Activated CD8-positive, alpha-beta memory T cell treated with anti-CD3 and anti-CD28 coated beads, Interleukin-2, amount 50 U/mL, for 4 hours (primary cell): ENCODE measurements at regions not wholly inside any gene's neighbourhood (a gene's known extent, or its start where the extent isn't known, plus 50 kb on each side); places are given as distances from the start of the nearest gene placed in this dataset.
"Not testable (repeated sequence)": the region's sequence is repeated elsewhere in the genome, so short reads cannot be mapped to it uniquely, and the experiment has no call there.

ENCODE experiments used
- DNase-seq: peaks from one replicate; pipeline ENCODE4 v3.0.0-alpha.2; 2020

DNA sequence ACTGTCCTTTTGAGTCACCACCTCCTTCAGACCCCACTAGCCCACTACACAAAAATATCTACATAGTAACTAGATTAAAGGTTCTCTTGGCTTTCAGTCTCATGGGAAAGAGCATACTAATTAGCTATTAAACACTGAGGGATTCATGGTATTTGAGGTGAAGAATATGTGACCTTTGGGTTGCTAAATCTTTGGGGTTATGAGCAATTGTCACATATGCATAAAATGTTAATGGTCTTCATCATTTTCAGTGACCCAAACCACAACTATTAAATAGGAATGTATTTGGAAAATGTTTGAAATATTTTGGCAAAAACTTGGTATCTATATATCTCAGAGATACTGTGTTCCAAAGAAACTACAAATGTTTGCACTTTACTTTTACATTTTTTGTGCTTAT, 365.1 kb downstream of the MAGEB5 start:
- DNase-seq, result no peak

DNA sequence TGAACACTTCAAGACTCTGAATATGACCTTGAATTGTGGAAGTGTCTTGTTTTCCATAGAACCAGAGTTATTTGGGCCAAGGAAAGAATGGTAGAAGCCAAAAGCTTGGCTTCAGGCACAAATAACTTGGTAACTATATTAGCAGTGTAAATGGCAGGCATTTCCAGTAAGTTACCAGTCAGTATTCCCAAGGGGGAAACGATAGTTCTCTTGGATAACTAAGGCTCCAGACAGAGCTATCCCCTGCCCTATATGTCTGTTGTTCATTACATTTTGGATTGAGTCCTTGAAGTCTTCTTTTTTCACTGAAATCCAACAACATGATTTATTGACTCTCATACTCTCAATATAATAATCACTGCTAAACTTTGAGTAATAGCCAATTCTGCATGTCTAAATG, 364.1 kb downstream of the MAGEB5 start:
- DNase-seq, result no peak

DNA sequence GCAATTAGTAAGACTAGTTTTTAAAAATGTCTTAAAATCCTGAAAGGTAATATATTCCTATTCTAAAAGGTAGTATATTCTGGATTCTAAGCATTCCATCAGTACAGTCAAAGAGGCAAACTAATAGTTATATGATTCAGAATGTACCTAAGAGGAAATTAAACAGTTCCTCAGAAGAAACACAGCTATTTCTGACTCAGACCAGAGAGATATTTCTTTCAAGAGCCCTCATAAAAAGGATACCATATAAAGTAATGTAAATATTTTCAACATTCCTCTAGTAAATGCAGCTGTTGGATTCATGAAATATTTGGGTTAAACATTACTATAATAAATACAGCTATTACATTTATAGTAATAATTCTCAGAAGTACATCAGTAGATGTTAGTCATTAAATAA, 358.3 kb downstream of the MAGEB5 start:
- no peak for DNase-seq

DNA sequence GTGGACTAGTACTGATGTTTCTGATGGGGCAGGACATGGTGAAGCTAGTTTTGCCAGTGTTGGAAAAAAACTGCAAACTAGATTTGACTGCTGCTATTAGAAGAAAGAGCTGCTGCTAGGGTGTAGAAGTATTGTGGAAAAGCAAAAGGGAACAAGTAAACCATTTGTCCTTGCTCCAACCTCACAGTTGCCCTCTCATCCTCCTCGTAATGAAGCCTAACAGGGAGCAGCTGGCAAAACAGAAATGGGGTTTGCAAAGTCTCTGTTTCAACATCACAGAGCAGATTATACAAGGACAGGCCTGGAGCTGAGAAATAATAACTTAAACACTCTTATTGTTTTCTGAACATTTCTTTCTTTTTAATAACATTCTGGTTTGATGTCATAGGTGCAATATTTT, 346.2 kb downstream of the MAGEB5 start:
- DNase-seq, result no peak

DNA sequence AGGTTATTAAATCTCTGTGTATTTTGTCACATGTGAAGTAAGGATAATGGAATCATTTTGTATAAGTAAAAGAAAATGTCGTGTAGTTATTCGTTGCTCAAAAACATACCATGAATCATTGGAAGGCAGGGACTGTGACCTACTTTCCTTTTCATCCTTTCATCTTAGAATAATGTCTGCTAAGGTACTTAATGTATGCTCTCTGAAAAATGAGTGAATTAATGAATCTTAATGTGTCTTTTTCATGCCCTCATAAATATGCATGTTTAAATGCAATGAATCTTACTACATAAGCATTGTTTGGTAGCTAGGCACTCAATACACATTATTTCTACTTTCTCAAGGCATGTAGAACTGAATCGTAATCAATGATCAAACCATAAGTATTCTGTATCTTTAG, 343.9 kb downstream of the MAGEB5 start:
- no peak for DNase-seq

DNA sequence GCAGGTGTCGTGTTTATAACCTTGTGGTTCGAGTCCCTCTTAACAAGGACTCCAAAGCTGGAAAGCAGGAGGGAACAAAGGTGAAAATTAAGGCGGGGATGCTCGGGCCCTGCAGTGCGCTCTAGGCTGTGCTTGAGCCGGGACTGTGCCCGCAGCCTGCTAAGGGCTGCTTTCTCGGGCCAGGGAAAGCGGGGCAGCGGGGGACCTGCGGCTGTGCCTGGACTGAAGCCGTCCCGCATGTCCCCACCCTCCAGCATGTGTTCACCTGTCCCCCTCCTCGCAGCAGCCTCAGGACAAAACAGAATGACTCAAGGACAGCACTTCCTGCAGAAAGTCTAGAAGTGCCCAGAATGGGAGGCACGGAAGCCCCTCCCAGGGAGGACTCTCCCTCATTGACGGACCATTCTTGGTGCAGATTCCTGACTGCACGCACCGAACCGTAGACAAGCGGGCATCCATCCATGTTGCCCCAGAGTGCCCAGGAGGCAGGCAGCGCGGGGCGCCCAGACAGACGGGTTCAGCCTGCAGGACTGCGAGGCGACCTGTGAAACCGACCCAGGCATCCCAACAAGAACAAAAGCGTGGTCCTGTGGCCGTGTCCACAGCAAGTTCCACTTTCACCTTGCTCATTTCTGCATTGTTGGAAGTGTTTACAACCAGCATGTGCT, 342.9 kb downstream of the MAGEB5 start:
- DNase-seq, result no peak

DNA sequence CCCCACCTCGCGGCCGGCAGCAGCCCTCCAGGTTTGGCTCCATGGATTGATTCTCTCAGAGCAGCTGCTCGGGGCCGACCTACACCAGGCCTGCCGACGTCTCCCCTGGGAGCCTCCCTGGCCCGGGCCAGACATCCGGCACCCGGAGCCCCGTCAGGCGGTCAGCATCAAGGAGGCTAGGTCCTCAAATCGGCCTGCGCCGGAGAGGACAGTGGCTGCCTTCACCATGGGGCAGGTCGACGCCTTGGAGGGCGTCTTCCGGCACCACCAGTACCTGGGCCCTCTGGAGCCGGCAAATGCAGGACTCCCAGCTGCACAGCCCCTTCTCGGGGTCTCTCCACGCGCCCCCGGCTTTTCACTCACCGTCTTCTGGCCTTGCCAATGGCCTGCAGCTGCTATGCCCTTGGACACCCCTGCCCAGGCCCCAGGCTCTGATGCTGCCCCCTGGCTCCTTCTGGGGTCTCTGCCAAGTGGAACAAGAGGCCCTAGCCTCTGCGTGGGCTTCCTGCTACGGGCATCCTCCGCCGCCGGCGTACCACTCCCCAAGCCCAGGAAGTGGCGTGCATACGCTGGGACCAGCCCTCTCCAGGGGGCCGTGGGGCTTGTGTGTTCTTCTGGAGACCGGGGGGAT, 341.8 kb downstream of the MAGEB5 start:
- DNase-seq, result no peak

DNA sequence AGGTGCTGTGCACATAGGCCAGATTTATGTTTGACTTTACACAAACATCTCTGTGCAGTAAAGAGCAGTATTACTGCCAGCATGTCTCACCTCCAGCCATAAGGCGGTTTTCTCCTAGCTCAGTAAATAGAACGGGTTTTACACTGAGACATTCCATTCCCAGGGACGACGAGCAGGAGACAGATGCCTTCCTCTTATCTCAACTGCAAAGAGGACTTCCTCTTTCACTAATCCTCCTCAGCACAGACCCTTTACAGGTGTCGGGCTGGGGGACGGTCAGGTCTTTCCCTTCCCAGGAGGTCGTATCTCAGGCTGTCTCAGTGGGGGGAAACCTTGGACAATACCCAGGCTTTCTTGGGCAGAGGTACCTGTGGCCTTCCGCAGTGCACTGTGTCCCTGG, 309.8 kb downstream of the MAGEB5 start:
- DNase-seq, result not testable (repeated sequence)

DNA sequence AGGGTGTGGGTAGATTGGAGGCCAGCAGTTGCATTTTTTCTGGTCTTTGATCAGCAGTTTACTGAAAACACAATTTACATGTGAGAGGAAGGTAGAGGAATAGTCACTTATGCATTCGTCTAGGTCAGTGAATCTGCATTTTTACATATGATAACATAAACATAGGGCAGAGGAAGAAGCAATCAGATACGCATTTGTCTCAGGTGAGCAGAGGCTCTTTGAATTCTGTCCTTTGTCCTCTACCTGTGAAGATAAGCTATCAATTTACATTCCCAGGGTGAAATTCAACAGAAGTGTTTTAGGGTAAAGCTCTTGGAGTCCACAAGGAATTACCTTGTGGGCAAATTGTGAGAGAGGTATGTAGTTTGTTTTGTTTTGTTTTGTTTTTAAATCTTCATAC, 306.5 kb downstream of the MAGEB5 start:
- DNase-seq, result no peak

DNA sequence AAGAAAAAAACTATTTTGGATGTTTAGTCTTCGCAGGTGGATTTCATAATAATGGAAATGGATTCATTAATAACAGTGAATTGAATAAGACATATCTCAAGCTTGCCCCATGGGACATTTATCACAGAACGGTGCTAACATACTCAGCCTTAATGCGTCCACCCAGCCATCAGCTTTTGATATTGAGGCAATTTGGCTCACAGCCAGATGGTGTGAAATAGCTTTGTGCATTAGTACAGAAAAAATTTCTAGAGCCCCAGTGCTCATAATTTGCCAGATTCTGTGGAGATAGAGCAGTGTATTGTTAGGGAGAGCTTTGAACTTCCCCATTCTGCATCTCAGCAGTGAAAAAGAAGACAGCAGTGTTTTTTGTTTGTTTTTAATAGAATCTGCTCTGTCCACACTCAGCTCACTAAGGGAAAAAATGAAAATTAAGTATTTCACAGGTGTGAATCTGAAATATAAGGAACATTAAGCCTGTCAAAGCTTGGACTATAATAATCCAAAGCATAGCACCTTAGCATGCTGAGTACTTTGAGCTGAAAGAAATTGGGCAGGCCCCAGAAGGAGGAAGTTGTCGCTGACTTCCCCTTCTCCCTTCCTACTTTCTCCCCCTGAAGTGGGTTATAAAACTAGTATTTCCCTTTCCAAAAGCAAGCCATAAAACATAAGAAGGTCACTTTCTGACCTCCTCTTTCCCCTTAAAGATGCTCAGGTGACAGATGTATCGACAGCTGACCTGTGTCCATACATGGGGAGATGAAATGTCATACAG, 295.8 kb downstream of the MAGEB5 start:
- no peak for DNase-seq

DNA sequence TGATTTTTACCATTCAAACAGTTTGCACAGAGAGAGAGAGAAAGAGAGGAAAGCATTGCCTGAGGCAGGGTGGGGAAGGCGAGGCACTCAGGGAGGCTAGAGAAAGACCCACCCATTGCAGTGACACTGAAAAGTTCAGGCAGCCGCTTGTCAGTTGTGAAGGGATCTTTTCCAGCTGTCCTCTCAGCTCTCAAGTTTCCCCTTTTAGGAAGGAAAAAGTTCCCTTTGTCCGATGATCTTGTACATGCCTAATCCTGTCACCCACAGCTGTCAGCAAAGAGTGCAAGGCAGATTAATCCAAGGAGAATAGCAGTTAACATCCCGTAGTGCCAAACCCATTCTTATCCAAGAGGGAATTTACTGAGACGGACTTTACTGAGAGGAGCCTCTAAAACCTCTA, 255.0 kb downstream of the MAGEB5 start:
- DNase-seq, result no peak

DNA sequence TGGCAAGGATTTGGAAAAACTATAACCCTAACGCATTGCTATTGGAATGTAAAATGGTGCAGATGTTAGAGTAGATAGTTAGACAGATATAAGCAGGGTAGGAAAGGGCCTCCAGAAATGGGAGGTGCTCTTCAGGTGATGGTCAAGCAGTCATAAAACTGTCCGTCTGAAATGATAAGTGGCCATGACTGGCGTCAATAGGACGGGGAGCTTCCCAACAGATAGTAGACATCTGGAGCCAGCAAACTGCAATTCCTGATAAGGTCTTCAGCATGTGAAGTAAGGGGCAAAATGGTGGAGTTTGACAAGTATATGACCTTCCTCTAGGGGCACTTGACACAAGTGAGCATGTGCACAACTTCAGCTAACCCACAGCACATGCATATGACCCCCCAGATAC, 250.4 kb downstream of the MAGEB5 start:
- DNase-seq, result no peak

DNA sequence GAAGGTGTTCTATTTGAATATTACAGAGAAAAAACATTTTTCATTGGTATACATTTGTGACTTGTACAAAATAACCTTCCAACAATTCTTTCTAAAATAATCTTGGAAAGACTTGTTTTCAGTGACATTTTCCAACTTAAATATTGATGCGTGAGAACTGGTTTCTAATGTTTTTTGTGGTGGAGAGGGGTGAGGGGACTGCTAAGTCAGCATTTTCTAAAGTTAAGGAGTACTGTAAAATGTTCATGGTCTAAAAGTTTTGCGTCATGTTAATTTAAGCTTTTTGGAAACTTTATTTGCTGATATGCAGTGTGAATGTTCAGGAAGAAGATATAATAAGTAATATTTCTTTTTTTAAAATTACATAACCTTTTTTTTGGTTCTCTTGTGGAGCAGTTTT, 229.3 kb downstream of the MAGEB5 start:
- DNase-seq, result no peak

DNA sequence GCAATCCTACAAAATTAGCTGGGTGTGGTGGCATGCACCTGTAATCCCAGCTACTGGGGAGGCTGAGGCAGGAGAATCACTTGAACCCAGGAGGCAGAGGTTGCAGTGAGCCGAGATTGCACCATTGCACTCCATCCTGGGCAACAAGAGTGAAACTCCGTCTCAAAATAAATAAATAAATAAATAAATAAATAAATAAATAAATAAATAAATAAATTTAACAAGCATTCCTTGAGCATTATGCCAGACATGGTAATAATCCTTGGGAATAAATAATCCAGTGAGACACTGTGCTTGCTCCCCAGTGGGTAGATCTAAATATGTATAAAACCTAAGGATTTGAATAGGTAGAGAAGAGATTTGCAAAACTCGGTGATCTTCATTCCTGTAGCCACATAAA, 228.4 kb downstream of the MAGEB5 start:
- not testable (repeated sequence) for DNase-seq

DNA sequence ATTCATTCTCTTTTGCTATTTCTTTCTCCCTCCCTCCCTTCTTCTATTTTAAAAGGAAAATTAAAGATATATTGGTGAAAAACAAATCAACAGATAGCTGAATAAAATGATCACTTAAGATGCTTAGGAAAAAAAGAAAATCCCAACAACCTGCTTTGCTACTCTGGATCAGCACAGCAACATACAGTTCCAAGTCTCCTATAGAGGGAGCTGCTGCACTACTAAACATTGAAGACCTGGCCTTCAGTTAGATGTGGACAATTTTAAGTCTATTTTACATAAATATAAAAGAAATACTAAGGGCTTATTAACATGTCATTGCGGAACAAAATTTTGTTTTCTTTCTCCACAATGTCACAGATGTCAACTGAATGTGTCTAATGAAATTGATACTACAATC, 226.4 kb downstream of the MAGEB5 start:
- no peak for DNase-seq

DNA sequence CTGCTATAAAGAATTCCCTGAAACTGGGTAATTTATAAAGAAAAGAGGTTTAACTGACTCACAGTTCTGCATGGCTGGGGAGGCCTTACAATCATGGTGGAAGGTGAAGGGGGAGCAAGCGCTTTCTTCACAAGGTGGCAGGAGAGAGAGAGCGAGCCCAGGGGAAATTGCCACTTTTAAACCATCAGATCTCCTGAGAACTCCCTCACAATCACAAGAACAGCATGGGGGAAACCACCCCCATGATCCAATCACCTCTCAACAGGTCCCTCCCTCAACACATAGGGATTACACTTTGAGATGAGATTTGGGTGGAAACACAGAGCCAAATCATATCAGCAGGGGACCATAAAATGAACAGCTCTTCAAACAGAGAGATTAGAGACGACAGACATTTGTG, 198.6 kb downstream of the MAGEB5 start:
- no peak for DNase-seq

DNA sequence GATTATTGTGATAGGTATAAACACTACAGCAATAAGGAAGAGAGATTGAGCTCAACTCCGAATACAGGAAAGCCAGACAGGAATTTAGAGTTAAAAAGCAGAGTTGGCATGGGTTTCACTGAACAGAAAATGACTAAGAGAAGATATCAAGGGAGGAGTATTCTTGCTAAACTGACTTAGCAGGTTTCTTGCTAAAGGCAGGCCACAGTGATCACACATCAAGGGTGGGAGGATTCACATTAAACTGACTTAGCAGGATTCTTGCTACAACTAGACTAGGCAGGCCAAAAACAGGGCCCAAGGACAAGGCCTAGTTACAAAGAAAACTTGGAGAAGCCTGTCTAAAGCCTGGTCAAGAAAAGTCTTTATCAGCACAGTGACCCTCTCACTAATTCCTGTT, 195.1 kb downstream of the MAGEB5 start:
- no peak for DNase-seq

DNA sequence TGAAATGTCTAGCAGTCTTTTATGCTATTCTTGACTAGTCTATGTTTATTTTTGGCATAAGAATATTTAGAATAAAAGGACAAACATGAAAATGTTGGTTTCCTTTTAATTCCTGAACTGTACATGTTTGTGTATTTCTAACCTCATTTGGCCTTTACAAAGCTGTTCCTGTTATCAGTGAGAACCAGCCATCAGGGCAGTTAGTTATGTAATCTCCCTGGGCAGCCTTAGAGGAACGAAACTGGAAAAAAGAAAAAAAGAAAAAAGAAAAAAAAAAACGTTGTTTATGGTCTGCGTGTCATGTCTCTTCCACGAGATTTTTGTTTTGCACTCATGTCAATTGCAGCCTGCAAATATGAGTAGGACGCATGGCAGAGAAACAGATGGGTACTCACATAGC, 193.7 kb downstream of the MAGEB5 start:
- DNase-seq, result no peak

DNA sequence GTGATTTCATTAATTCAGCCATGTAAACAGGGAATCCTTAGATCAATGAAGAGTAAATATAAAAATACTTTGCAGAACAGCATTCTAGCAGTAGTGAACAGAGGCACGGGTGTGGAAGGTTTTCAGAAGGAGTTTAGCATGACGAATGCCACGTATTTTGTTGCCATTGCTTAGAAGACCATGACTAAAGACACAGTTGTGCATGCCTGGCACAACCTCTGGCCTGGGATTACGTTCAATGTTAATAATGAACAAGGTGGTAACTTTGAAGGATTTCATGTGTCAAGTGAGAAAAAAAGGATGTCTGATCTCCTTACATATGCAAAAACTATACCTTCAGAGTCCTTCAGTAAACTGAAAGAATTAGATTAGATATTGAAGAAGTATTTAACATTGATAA, 171.9 kb downstream of the MAGEB5 start:
- DNase-seq, result no peak

DNA sequence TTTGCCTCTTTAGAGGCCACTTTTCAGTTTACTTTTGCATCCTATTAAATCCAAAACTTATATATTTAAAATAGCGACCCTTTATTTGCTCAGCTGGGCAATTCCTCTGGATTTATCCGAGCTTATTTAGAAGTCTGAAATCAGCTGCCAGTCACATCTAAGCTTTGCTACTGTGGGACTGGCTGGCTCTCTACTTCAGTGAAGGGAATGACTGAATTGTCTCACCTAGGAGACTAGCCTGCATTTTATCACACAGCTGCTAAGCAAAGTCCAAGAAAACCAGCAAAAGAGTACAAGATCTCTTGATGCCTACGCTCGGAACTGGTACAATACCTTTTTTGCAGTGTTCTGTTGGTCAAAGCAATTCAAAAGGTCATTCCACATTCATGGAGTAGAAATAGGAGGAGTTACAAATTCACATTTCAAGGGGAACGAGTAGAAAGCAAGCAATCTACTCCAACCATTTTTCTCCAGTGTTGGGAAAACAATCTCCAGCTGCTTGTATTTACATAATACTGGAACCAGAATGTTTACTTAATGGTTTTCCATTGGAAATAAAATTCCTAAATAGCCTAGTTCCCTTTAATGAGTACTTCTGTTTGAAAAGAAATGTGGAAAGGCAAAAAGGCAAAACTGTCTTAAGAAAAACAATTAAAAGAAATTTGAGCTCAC, 160.2 kb downstream of the MAGEB5 start:
- DNase-seq, result no peak

DNA sequence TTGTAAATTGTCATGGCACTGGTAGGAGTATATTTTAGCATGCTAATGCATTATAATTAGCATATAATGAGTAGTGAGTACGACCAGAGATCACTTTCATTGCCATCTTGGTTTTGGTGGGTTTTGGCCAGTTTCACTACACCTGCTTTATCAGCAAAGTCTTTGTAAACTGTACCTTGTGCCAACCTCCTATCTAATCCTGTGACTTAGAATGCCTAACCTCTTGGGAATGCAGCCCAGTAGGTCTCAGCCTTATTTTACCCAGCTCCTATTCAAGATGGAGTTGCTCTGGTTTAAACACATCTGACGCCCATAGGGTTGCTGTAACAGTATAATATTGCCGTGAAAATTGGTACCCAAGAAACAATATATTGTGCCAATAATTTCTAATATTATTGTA, 159.4 kb downstream of the MAGEB5 start:
- DNase-seq, result no peak

DNA sequence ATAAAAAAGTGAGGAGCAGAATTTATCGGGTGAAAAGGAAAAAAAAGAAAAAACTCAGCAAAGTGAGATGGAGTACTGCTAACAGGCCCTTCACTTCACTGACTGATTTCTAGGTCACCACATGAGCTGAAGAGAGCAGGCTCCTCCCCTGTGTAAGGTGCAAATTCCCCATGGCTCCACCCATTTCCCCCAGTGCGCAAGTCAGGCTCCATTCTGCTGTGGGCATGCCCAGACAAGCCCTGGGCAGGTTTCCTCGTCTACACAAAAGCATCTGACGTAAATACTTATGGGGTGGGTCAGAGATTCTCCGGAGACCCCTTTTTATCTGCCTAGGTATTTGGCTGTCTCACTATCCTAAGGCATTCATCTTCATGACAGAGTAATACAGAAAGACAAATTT, 157.9 kb downstream of the MAGEB5 start:
- DNase-seq, result no peak

DNA sequence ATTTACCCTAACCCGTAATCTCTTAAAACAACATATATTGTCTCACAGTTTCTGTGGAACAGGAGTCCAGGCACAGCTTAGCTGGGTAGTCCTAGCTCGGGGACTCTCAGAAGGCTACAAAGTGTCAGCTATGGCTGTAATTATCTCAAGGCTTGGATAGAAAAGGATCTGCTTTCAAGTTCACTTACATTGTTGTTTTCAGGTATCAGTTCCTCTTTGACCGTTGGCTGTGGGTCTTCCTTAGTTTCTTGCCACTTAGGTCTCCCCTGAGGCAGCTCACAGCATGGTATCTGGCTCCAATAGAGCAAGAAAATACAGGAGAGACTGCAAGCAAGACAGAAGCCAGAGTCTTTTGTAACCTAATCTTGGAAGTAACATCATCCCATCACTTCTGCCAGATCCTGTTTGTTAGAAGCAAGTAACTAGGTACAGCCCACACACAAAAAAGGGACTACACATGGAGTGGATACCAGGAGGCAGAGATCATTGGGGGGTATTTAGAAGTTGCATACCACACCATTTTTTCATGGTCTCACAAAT, 137.0 kb downstream of the MAGEB5 start:
- DNase-seq, result no peak

DNA sequence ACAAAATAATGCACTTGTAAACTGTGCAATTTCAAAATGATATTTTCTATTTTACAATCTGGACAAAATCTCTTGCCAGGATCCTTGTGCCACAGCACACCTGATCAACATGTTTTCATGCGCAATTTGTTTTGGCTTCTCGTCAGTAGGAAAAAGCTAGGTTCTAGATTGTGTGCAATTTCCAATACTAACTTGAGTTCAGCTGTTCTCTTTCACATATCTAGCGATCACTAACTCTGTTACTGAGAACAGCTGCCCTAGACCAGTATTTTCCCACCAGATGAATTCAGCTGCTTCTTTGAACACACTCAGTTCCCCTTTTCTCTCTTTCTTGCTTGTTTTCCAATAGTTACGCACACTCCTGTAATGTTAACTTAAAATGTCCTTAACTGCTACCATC, 131.2 kb downstream of the MAGEB5 start:
- no peak for DNase-seq
